Neural cell (in vitro differentiated cells): ENCODE measurements at regions not wholly inside any gene's neighbourhood (a gene's known extent, or its start where the extent isn't known, plus 50 kb on each side); places are given as distances from the start of the nearest gene placed in this dataset.

Experiments used
- EP300 ChIP-seq: fragments of 450-650 bp; conservative IDR thresholded peaks from 2 replicates; pipeline ENCODE4 v1.6.1; 2014; ENCODE audit warnings: antibody characterized with exemption, mild to moderate bottlenecking, moderate library complexity; ENCODE audit not compliant: poor library complexity, severe bottlenecking
- POLR2AphosphoS5 ChIP-seq: IDR thresholded peaks from 2 replicates; pipeline ENCODE4 v1.6.1; 2012
- RAD21 ChIP-seq: fragments of 450-650 bp; conservative IDR thresholded peaks from 2 replicates; pipeline ENCODE4 v1.6.1; 2014; ENCODE audit warnings: antibody characterized with exemption, mild to moderate bottlenecking, moderate library complexity
- TAF1 ChIP-seq: IDR thresholded peaks from 2 replicates; pipeline ENCODE4 v1.6.1; 2012; ENCODE audit warnings: low read depth
- TF ChIP-seq, protein P1 (sequence below): fragments of 450-650 bp; IDR thresholded peaks from 2 replicates; pipeline ENCODE4 v1.5.1; 2014; ENCODE audit warnings: antibody characterized with exemption, mild to moderate bottlenecking, moderate library complexity; ENCODE audit not compliant: poor library complexity, severe bottlenecking
- TF ChIP-seq, protein P2 (sequence below): IDR thresholded peaks from 2 replicates; pipeline ENCODE4 v1.6.1; 2012; ENCODE audit warnings: borderline replicate concordance

DNA sequence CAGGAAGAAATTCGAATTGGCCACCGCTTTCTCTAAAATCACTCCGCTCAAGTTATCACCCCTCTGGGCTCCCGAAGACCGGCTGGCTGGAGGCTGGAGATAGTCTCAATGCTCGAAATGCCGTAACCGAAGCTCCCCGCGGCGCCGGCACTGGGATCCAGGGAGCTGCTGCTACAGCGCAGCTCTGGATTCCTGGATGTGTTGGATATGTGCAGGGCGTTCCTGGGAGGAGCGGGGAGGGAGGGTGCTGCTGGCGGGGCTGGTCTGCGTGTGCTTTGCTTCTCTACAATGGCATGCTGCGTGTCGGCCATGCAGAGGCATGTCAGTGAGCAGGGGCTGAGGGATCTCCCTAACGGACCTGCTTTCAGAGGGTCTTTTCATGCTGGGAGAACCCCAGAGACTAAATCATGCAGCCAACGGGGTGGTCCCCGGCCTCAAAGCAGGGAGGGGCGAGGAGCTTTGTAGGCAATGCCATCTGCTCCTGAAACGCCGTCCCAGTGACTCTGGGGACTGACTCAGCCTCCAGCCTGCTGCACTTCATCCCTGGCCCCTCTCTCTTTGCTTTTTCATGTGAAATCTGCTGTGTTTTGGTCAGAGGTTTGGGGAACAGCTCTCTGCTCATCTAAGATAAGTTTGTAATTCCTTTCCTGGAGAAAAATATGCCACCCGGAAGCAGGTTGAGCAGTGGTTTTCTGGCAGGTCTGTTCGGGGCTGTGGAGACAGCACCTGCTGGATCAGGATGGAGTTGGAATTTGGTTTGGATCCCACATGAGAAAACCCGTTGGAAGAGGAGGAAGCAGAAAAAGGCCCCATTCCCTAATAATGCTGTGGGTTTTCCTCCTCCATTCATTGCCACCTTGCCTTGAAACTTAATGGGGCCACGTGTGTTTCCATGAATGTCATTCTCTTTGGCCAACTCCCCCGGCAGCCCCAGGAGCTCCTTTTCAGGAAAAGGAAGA is 311.4 kb downstream of the SEC14L1 start:
- TF ChIP-seq POLR2AphosphoS5 (peak; percentile 86), RAD21 (no peak), TAF1 (peak; percentile 64), EP300 (no peak)
- TF ChIP-seq, protein P1, sequence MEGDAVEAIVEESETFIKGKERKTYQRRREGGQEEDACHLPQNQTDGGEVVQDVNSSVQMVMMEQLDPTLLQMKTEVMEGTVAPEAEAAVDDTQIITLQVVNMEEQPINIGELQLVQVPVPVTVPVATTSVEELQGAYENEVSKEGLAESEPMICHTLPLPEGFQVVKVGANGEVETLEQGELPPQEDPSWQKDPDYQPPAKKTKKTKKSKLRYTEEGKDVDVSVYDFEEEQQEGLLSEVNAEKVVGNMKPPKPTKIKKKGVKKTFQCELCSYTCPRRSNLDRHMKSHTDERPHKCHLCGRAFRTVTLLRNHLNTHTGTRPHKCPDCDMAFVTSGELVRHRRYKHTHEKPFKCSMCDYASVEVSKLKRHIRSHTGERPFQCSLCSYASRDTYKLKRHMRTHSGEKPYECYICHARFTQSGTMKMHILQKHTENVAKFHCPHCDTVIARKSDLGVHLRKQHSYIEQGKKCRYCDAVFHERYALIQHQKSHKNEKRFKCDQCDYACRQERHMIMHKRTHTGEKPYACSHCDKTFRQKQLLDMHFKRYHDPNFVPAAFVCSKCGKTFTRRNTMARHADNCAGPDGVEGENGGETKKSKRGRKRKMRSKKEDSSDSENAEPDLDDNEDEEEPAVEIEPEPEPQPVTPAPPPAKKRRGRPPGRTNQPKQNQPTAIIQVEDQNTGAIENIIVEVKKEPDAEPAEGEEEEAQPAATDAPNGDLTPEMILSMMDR = no peak
- TF ChIP-seq, protein P2, sequence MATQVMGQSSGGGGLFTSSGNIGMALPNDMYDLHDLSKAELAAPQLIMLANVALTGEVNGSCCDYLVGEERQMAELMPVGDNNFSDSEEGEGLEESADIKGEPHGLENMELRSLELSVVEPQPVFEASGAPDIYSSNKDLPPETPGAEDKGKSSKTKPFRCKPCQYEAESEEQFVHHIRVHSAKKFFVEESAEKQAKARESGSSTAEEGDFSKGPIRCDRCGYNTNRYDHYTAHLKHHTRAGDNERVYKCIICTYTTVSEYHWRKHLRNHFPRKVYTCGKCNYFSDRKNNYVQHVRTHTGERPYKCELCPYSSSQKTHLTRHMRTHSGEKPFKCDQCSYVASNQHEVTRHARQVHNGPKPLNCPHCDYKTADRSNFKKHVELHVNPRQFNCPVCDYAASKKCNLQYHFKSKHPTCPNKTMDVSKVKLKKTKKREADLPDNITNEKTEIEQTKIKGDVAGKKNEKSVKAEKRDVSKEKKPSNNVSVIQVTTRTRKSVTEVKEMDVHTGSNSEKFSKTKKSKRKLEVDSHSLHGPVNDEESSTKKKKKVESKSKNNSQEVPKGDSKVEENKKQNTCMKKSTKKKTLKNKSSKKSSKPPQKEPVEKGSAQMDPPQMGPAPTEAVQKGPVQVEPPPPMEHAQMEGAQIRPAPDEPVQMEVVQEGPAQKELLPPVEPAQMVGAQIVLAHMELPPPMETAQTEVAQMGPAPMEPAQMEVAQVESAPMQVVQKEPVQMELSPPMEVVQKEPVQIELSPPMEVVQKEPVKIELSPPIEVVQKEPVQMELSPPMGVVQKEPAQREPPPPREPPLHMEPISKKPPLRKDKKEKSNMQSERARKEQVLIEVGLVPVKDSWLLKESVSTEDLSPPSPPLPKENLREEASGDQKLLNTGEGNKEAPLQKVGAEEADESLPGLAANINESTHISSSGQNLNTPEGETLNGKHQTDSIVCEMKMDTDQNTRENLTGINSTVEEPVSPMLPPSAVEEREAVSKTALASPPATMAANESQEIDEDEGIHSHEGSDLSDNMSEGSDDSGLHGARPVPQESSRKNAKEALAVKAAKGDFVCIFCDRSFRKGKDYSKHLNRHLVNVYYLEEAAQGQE = peak; percentile 92
